HT-29 (cell line): ENCODE measurements at regions not wholly inside any gene's neighbourhood (a gene's known extent, or its start where the extent isn't known, plus 50 kb on each side); places are given as distances from the start of the nearest gene placed in this dataset.

Source experiments
- DNase-seq: peaks from one replicate; pipeline ENCODE4 v3.0.0-alpha.2; 2015; ENCODE audit warnings: low spot score

GRCh38 chr1:184276416-184276815 lies 110.4 kb upstream of the C1orf21 start:
- DNase-seq = no peak

- DNase-seq = no peak
Measured at GRCh38 chr1:184279911-184280458, 106.8 kb upstream of the C1orf21 start.

- no peak for DNase-seq
Measured at GRCh38 chr1:184283999-184284398, 102.8 kb upstream of the C1orf21 start.

GRCh38 chr1:184284900-184285299 lies 101.9 kb upstream of the C1orf21 start:
- no peak for DNase-seq

GRCh38 chr1:184285401-184286087 lies 101.3 kb upstream of the C1orf21 start:
- no peak for DNase-seq

GRCh38 chr1:184287001-184287400 lies 99.8 kb upstream of the C1orf21 start:
- no peak for DNase-seq

GRCh38 chr1:184289825-184290550 lies 96.8 kb upstream of the C1orf21 start:
- DNase-seq = no peak

GRCh38 chr1:184291701-184292100 lies 95.1 kb upstream of the C1orf21 start:
- DNase-seq = no peak

GRCh38 chr1:184292101-184292500 lies 94.7 kb upstream of the C1orf21 start:
- no peak for DNase-seq

- no peak for DNase-seq
Measured at GRCh38 chr1:184294101-184294500, 92.7 kb upstream of the C1orf21 start.

GRCh38 chr1:184296466-184297243 lies 90.2 kb upstream of the C1orf21 start:
- DNase-seq = no peak

GRCh38 chr1:184297244-184297750 lies 89.5 kb upstream of the C1orf21 start:
- DNase-seq = no peak

- no peak for DNase-seq
Measured at GRCh38 chr1:184298440-184299405, 88.1 kb upstream of the C1orf21 start.

- no peak for DNase-seq
Measured at GRCh38 chr1:184299406-184299790, 87.4 kb upstream of the C1orf21 start.

GRCh38 chr1:184299796-184300195 lies 87.0 kb upstream of the C1orf21 start:
- no peak for DNase-seq

- DNase-seq = no peak
Measured at GRCh38 chr1:184300446-184300845, 86.4 kb upstream of the C1orf21 start.

GRCh38 chr1:184301227-184301626 lies 85.6 kb upstream of the C1orf21 start:
- no peak for DNase-seq

- no peak for DNase-seq
Measured at GRCh38 chr1:184302346-184302745, 84.5 kb upstream of the C1orf21 start.

- DNase-seq = peak; percentile 22
Measured at GRCh38 chr1:184310157-184310819, 76.5 kb upstream of the C1orf21 start.

GRCh38 chr1:184311580-184311979 lies 75.2 kb upstream of the C1orf21 start:
- no peak for DNase-seq
